ENCODE measurements at regions not wholly inside any gene's neighbourhood (a gene's known extent, or its start where the extent isn't known, plus 50 kb on each side); places are given as distances from the start of the nearest gene placed in this dataset.
"Not testable (repeated sequence)": the region's sequence is repeated elsewhere in the genome, so short reads cannot be mapped to it uniquely, and the experiment has no call there.

DNA sequence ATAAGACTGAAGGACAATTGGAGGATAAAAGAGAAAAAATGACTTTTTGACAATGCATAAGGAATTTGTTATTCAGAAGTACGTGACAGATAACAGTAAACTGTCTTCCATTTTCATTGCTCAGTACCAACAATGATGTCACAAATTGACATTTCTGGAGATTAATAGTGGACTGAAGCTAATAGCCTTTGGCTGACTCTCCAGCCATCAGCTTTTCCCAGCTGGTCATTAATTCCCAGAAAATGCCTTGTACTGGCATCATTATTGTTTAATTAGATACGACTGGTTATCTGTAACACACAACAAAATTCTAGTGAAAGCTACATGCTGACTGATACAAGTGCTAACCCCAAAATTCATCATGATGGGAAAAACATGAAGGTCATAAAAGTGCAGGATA lies 147.9 kb upstream of the FGF13 start:
- intact Hi-C loops (cut with DNase I): no loop called here
- ATAC-seq (ENCODE audit: poor library complexity) (no peak), DNase-seq (no peak)

DNA sequence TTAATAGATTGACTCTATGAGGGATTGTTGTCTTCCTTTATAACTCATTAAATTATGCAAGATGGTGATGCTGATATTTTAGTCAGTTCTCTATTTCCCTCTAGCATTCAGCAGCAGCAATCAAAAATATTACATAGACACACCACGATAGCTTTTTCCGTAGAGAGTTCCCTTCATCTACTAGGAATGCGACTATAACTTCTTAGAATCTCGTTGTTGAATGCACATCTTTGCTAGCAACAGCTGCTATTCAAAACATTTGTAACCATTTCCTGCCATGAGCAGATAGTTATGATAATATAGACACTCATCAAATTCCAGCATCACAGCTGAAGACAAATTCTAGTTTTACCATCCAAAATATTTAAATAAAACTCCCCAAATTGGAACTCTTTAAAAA lies 147.4 kb upstream of the FGF13 start:
- DNase-seq (no peak), ATAC-seq (ENCODE audit: poor library complexity) (no peak)
- intact Hi-C loops (cut with DNase I): no loop called here

DNA sequence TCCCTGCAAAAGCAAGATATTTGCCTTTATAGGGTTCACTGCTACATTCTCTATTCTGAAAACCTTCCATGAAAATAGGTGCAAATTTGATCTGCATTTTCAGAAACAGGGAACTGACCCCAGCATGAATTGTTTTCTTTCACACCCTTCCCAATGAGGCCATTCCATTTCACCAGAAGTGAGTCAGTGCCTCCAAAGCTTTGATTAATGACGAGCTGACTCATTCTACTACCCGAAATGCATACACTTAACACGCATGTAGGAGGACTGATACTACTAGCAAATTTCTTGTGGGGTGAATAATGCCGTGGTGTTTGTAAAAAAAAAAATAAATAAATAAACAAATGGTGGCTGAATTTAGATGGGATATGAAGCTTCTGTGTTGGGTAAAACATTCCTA lies 146.9 kb upstream of the FGF13 start:
- no peak for ATAC-seq (ENCODE audit: poor library complexity)
- DNase-seq: no peak
- intact Hi-C loops (cut with DNase I): no loop called here

DNA sequence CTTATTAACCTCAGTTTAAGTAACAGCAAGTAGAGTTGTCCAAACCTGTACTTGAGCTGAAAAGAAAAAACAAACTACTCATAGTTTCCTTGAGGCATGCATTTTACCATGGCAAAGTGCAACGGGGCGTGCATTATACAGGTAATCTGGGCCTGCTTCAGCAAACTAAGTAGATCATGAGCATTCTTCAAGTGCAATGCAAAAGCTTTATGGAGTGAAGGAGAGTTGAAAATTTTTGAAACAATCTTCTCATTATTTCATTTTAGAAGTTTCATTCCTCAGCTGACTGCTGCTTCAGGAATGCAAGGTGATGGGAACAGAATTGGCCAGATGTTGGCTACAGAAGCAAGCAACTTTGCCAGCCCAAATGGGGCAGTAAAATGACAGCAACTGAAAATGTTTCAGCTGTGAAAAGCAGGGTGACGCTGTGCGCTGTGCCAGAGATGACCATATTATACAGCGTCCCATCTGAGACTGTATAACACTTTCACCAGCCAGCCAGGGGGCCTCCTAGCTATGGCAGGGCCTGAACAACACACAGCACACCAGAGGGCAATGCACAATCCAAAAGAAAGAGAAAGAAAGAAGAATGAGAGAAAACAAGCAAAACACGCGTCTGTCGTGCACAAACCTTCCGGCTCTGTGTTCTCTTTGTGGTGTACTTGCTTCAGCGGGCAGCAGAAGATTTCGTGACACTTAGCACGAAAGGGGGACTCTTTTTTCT lies 145.5 kb upstream of the FGF13 start:
- no peak for DNase-seq
- intact Hi-C loops (cut with DNase I): no loop called here
- ATAC-seq (ENCODE audit: poor library complexity): no peak

DNA sequence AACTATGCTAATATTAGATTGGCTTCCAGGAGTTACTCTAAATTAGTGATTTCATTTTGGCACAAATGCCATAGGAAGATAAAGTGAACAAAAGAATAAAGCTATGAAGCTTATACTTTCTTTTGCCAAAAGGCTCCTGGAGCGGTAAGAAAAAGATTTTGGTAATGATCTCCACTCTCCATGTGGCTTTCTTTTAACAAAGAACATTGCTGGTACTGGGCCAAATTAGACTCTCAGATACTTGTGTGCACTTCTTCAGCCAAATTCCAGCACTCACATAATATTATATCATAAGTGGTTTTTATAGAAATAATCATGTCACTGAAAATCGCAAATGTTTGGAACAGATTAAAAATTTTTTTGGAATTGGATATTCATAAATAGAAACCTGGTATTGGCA lies 142.4 kb upstream of the FGF13 start:
- intact Hi-C loops (cut with DNase I): no loop called here
- DNase-seq (no peak), ATAC-seq (ENCODE audit: poor library complexity) (no peak)

DNA sequence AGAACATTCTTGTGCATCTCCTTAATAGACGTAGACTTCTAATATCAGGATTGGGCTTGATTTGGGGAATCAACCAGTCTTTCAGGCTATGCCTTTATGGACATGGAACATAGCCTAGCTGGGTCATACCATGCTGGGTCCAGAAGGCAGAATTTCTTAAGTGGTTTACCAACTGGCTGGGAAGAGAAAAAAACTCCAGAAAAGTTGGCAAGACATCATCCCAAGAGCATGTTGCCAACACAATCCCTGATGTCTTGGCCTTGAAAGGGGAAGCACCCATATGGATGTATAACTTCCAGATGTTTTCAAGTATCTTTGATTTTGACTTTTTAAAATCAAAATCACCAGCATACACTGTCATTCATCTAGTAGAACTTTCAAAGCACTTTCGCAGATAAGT lies 138.0 kb upstream of the FGF13 start:
- ATAC-seq (ENCODE audit: poor library complexity) (no peak), DNase-seq (no peak)
- intact Hi-C loops (cut with DNase I): no loop called here

DNA sequence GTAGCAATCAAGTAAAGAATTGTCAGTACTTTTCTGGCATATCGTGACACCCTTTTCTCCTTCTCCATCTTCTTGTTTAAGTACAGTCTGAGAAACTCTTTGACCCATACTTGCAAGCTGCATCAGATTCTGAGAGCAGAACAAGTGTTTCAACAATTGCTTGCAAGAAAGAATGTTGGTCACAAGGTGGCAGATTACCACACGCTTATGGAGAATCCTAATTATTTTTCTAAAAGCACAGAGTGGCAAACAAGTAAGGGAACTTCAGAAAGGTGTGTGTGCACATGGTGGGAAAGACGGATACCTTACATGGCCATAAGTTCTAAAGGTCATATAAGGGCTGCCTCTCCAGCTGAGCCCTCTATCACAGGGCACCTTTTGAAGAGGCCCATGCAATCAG lies 136.4 kb upstream of the FGF13 start:
- intact Hi-C loops (cut with DNase I): no loop called here
- no peak for ATAC-seq (ENCODE audit: poor library complexity)

DNA sequence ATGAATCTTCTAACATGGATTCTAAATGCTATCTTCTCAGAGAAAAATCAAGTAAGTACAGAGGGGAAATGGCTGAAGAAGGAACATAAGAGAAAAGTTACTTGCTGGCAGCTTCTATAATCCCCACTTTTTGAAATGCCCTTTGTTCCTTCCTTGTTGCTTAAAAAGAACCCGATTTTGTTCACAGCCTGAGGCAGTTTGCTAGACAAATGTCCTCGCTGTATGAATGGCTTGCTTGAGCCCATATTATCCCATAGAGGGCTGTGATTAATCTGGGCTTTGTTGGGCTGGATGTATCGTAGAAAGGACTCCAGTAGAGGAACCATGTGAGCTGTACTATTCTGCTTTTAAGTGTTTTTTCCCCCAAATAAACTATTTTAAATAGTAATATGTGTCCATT lies 134.3 kb upstream of the FGF13 start:
- intact Hi-C loops (cut with DNase I): no loop called here
- ATAC-seq (ENCODE audit: poor library complexity) (no peak), DNase-seq (no peak)

More for the DNA sequence above, 136.4 kb upstream of the FGF13 start:
- no peak for DNase-seq

DNA sequence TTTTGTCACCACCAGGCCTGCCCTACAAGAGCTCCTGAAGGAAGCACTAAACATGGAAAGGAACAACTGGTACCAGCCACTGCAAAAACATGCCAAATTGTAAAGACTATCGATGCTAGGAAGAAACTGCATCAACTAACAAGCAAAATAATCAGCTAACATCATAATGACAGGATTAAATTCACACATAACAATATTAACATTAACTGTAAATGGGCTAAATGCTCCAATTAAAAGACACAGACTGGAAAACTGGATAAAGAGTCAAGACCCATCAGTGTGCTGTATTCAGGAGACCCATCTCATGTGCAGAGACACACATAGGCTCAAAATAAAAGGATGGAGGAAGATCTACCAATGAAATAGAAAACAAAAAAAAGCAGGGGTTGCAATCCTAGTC lies 95.9 kb upstream of the FGF13 start:
- DNase-seq; ATAC-seq (ENCODE audit: poor library complexity); intact Hi-C loops (cut with DNase I): not testable (repeated sequence)

DNA sequence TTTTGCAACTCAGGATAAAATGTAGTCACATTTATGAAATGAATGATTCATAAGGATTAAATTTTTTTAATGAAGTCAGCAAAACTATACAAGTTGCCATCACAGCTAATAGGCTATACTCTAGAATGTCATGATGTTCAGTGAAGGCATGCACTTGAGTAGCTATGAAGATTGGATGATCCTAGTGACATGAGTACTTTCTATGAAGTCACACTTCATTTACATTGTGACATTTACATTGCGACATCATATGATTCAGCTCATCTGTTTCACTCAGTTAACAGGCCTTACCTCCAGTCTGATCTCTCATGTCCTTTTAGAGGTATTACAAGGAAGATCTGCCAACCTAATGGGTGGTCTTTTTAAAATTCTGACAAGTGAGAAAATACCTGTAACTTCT lies 82.7 kb upstream of the FGF13 start:
- intact Hi-C loops (cut with DNase I): no loop called here
- ATAC-seq (ENCODE audit: poor library complexity) (no peak), DNase-seq (no peak)

DNA sequence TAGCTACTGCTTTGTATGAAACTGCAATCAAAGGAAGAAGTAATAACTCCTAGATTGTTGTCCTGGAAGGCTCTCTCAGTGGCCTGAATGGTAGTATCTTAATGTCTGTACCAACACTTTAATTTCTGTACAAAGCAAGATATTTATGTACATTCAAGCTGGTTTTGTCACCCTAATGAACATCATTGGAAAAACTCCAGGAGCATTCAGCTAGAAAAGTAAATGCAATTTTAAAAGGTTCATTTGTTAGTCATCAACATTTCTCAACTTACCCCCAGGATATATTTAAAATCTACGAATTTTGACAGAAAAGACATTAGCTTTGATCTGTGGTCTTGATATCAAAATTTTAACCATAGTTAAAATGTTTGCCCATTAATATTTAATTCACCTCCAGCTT lies 80.0 kb upstream of the FGF13 start:
- DNase-seq (no peak), ATAC-seq (ENCODE audit: poor library complexity) (no peak)
- intact Hi-C loops (cut with DNase I): no loop called here

DNA sequence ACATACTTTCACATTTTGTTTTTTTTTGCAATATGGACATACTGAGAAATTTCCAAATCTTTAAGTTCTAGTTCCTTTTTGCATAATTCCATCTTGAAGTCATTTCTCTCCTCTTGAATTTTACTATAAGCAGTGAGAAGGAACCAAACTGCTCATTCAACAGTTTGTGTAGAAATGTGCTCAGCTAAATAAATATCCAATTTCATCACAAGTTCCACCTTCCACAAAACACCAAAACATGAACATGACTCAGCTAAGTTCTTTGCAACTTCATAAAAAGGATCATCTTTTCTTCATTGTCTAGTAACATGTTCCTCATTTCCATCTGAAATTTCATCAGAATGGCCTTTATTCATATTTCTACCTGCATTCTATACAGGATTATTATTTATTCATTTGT lies 77.3 kb upstream of the FGF13 start:
- ATAC-seq (ENCODE audit: poor library complexity) (no peak), DNase-seq (no peak)
- intact Hi-C loops (cut with DNase I): no loop called here

DNA sequence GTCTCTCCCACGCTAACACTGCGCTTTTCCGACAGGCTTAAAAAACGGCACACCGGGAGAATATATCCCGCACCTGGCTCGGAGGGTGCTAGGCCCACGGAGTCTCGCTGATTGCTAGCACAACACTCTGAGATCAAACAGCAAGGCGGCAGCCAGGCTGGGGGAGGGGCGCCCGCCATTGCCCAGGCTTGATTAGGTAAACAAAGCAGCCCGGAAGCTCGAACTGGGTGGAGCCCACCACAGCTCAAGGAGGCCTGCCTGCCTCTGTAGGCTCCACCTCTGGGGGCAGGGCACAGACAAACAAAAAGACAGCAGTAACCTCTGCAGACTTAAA lies 67.0 kb upstream of the FGF13 start:
- DNase-seq; ATAC-seq (ENCODE audit: poor library complexity): not testable (repeated sequence)
- intact Hi-C loops (cut with DNase I): loop anchor here (5.0 kb wide), 1 partner anchor 784 kb away; no protein-coding TSS in a partner anchor

DNA sequence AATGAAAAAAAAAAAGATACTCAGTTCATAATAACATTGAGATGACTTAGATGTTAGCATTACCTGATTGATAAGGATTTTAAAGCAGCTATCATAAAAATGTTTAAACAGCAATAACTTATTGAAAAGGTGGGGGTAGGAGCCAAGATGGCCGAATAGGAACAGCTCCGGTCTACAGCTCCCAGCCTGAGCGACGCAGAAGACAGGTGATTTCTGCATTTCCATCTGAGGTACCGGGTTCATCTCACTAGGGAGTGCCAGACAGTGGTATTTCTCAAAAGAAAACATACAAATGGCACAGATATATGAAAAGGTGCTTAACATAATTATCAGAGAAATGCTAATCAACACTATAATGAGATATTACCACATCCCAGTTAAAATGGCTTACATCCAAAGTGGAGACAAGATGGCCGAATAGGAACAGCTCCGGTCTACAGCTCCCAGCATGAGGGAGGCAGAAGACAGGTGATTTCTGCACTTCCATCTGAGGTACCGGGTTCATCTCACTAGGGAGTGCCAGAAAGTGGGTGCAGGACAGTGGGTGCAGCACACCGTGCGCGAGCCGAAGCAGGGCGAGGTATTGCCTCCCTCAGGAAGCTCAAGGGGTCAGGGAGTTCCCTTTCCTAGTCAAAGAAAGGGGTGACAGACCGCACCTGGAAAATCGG lies 66.5 kb upstream of the FGF13 start:
- intact Hi-C loops (cut with DNase I): loop anchor here (5.0 kb wide), 1 partner anchor 784 kb away; no protein-coding TSS in a partner anchor
- DNase-seq; ATAC-seq (ENCODE audit: poor library complexity): not testable (repeated sequence)

DNA sequence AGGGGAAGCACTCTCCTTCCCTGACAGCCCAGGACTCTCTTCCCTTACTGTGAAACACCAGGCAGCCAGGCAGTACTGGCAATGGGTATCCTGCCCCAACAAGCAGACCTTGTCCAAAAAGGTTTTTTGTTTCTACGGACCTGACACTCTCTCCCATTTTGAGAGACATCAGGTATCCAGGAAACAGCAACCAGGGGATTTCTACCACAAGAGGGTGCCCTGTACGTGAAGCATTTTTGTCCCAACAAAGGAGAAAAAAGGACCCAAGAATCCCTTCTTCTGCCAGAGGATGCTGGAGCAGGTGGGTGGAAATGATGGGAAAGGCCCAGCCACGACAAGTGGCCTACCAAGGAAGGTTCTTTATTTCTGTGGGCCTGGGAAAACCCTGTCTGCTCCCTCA lies 65.7 kb upstream of the FGF13 start:
- intact Hi-C loops (cut with DNase I): loop anchor here (5.0 kb wide), 1 partner anchor 785 kb away; no protein-coding TSS in a partner anchor
- ATAC-seq (ENCODE audit: poor library complexity): no peak

DNA sequence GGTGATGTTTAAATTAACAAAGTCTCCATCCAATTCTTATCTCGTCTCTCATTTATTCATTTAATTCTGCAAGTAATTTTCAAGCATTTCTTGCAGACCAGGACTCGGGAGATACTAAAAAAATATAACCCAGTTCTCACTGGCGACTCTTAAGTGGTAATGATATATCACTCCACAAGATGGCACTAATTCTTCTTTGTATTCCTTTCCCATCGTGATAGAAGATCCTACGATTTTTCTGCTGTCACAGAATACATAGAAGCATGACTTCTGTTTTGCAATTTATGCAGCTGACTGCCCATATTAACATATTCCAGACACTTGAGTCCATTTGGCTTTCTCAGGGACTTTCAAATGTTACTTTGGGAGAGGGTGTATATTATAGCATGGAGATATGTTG lies 64.0 kb upstream of the FGF13 start:
- ATAC-seq (ENCODE audit: poor library complexity) (no peak), DNase-seq (no peak)
- intact Hi-C loops (cut with DNase I): loop anchor here (5.0 kb wide), 1 partner anchor 787 kb away; no protein-coding TSS in a partner anchor

More for the DNA sequence above, 65.7 kb upstream of the FGF13 start:
- no peak for DNase-seq

DNA sequence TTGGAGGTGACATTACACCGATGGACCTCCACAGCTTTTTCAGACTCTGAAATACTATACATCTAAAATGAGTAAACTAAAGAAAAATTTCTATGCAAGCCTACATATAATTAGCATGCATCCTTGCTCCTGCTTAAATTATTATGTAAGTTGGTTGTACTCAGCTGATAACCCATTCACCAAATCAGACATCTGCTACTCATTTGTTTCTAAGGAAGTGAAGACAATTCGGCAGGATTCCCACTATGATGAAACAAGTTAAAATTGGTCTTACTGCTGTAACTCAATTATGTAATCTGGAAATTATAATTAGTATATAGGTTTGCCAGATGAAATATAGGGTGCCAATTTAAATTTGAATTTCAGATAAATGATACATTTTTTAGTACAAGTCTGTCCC lies 59.5 kb upstream of the FGF13 start:
- no peak for ATAC-seq (ENCODE audit: poor library complexity)
- intact Hi-C loops (cut with DNase I): no loop called here
- DNase-seq: no peak

DNA sequence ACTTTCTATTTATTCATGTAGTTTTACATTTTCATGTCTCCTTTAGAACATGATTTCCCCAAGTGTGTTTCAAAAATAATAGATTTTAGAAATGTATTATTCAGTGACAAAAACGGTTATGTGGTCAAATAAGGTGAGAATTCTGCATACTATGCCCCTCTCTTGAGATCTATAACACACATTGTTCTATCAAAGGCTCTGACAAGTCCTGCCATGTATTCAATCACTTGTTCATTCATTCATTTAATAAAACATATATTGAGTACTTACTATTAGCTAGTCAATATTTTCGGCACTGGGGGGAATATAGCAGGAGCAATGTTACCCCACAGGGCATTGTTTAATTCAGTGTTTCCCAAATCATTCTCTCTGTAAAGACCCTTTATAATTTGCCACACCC lies 58.4 kb upstream of the FGF13 start:
- DNase-seq: no peak
- intact Hi-C loops (cut with DNase I): no loop called here
- no peak for ATAC-seq (ENCODE audit: poor library complexity)

DNA sequence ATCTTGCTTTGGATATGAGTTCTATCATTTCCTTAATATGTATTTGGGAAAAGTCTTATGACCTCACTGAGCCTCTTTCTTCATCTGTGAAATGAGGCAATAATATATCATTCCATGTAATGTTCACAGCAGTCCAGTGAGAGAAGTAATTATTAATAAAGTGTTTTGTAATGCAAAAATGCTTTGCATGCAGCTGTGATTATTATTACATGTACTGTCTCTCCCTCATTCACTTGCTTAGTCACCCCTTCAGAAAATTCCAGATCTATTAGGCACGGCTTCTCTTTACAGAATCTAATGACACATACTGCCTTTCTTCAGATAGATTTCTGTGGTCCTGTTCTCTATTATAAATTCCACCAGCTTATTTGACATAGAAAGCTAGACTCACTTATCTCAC lies 53.5 kb upstream of the FGF13 start:
- intact Hi-C loops (cut with DNase I): no loop called here
- ATAC-seq (ENCODE audit: poor library complexity): no peak

DNA sequence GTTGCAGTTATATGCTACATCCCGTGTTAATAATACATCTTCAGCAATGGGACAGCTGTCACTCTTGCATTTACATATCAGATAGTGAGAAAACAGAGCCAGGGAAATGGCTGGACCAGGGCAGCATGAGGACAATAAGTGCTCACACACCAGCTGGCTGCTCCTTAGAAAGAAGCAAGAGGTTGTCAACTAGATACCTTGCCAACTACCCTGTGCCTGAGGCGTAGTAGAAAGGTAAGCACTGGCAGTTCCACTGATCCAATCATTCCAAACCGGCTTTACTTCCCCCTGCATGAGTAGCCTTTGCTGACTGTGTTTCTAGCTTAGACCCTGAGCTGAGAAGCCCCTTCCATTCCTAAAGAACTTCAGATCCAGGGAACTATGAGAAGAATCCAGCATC lies 52.2 kb upstream of the FGF13 start:
- intact Hi-C loops (cut with DNase I): no loop called here
- DNase-seq (no peak), ATAC-seq (ENCODE audit: poor library complexity) (no peak)

More for the DNA sequence above, 53.5 kb upstream of the FGF13 start:
- DNase-seq: no peak

All from Right ventricle myocardium superior (tissue), 1 donor.